Spleen (tissue), 11 donors: ENCODE measurements at regions not wholly inside any gene's neighbourhood (a gene's known extent, or its start where the extent isn't known, plus 50 kb on each side); places are given as distances from the start of the nearest gene placed in this dataset.

Experiments
- DNase-seq: peaks from one replicate; pipeline ENCODE4 v3.0.0-alpha.2; 2020
- H3K27ac ChIP-seq, 8 donors: fragments of 200-600 bp; sonication (generic) in 7 of 8; 1 replicate in 4 of 8; 2 replicates in 4 of 8; pipeline versions ENCODE4 v1.5.0 to v1.8.0; 2016 to 2021; ENCODE audit warnings: inconsistent platforms in 4 of 8, mild to moderate bottlenecking in 4 of 8, moderate library complexity in 1 of 8
- H3K27me3 ChIP-seq, 7 donors: fragments of 200-600 bp; sonication (generic) in 6 of 7; replicated peaks in 1 of 7; 1 replicate in 4 of 7; 2 replicates in 3 of 7; pipeline versions ENCODE4 v1.5.0 to v1.8.0; 2016 to 2021; ENCODE audit warnings: inconsistent platforms in 3 of 7, mild to moderate bottlenecking in 1 of 7
- H3K36me3 ChIP-seq, 6 donors: fragments of 200-600 bp; sonication (generic) in 5 of 6; 1 replicate in 4 of 6; 2 replicates in 2 of 6; pipeline versions ENCODE4 v1.5.0 to v1.8.0; 2016 to 2021; ENCODE audit warnings: inconsistent platforms in 2 of 6
- H3K4me1 ChIP-seq, 6 donors: fragments of 200-600 bp; sonication (generic) in 5 of 6; 1 replicate in 3 of 6; 2 replicates in 3 of 6; pipeline versions ENCODE4 v1.5.0 to v1.8.0; 2016 to 2021; ENCODE audit warnings: inconsistent platforms in 3 of 6
- H3K4me3 ChIP-seq, 8 donors: fragments of 200-600 bp; sonication (generic) in 7 of 8; 1 replicate in 4 of 8; 2 replicates in 4 of 8; pipeline versions ENCODE4 v1.5.0 to v1.8.0; 2016 to 2021; ENCODE audit warnings: inconsistent platforms in 4 of 8, mild to moderate bottlenecking in 4 of 8, moderate library complexity in 2 of 8
- H3K9me3 ChIP-seq, 8 donors: fragments of 200-600 bp; sonication (generic) in 7 of 8; 1 replicate in 4 of 8; 2 replicates in 4 of 8; pipeline versions ENCODE4 v1.5.0 to v1.8.0; 2016 to 2021; ENCODE audit warnings: inconsistent platforms in 4 of 8
- CTCF ChIP-seq, 11 experiments: fragments of 200-600 bp in 7 of 11; fragments of 450-650 bp in 4 of 11; sonication (generic) in 4 of 11; IDR thresholded peaks in 8 of 11; conservative IDR thresholded peaks in 3 of 11; 1 replicate in 7 of 11; 2 replicates in 4 of 11; pipeline versions ENCODE4 v1.4.0 to v1.8.0; 2016 to 2021; ENCODE audit warnings: antibody characterized with exemption in 11 of 11, inconsistent platforms in 4 of 11, mild to moderate bottlenecking in 1 of 11
- POLR2A ChIP-seq, 3 donors: fragments of 450-650 bp; IDR thresholded peaks; one replicate each; pipeline ENCODE4 v1.5.1; 2017; ENCODE audit warnings: antibody characterized with exemption in 3 of 3, mild to moderate bottlenecking in 1 of 3
- POLR2AphosphoS5 ChIP-seq, 3 donors: sonication (generic); formaldehyde crosslinking; IDR thresholded peaks; one replicate each; pipeline ENCODE4 v1.5.1; 2017; ENCODE audit warnings: antibody characterized with exemption in 3 of 3
- WGBS, 5 donors: extraction: QIAGEN DNeasy Blood & Tissue Kit in 3 of 5; methylation state at CpG; one replicate each; pipeline versions ENCODE4 v1.1.5 to v1.1.7; 2013 to 2018; 5-methylcytosine and 5-hydroxymethylcytosine counted together
- intact Hi-C: fragments of 100-400 bp; cut with DNase I; formaldehyde crosslinking; loops from one replicate; pipeline ENCODE4 v1.15.0; 2023; ENCODE audit warnings: low total_unique reads
- donor health status: healthy with polysubstance abuse.
- donor health status: DM: no; HTN: no; CAD: no; lungs with moderate emphysema.
- donor health status: DM: no; HTN: no; CAD: no.
- donor health status: Bipolar disorder and iron deficiency.
- donor health status: healthy.
- donor health status: DM: no; HTN: no; CAD: no.
- donor health status: DM: yes; HTN: yes; CAD: no.

GRCh38 chr19:32220951-32221350, 124.5 kb upstream of the ZNF507 start:
- Histone ChIP-seq H3K4me3 (no peak overlapping the region), H3K27me3 (peaks cover 0 to 48% (median 20%) of the 10 kb centered on the region in 7 donors), H3K9me3 (no peaks in the 10 kb centered on the region), H3K4me1 (peaks cover 4 to 19% (median 15%) of the 10 kb centered on the region in 6 donors), H3K36me3 (no peaks in the 10 kb centered on the region), H3K27ac (no peak overlapping the region)
- TF ChIP-seq POLR2A (IDR thresholded peaks at IDR 0.05) (no peak), POLR2AphosphoS5 (IDR thresholded peaks at IDR 0.05) (no peak), CTCF (IDR thresholded peaks at IDR 0.05 in 8 of 11, conservative IDR thresholded peaks at IDR 0.05 in 3 of 11) (no peak)
- no peak for DNase-seq
- 88 to 91% (median 89%) methylated on average over 8 of the region's 8 CpGs for WGBS, 5 donors
- intact Hi-C loops = no loop called here

- no peak for TF ChIP-seq POLR2A (IDR thresholded peaks at IDR 0.05)
- no peak for TF ChIP-seq POLR2AphosphoS5 (IDR thresholded peaks at IDR 0.05)
- TF ChIP-seq CTCF (IDR thresholded peaks at IDR 0.05 in 8 of 11, conservative IDR thresholded peaks at IDR 0.05 in 3 of 11) = no peak
- Histone ChIP-seq H3K9me3 (no peaks in the 10 kb centered on the region), H3K36me3 (no peaks in the 10 kb centered on the region), H3K4me1 (peaks cover 4 to 19% (median 15%) of the 10 kb centered on the region in 6 donors), H3K27ac (no peak overlapping the region), H3K27me3 (peaks cover 0 to 64% (median 21%) of the 10 kb centered on the region in 7 donors), H3K4me3 (no peak overlapping the region)
- DNase-seq = no peak
- 26 to 48% (median 35%) methylated on average over 4 of the region's 4 CpGs for WGBS, 5 donors
- intact Hi-C loops = no loop called here
Measured at GRCh38 chr19:32222556-32222955, 122.9 kb upstream of the ZNF507 start.

- Histone ChIP-seq H3K36me3 (no peaks in the 10 kb centered on the region), H3K9me3 (no peaks in the 10 kb centered on the region), H3K27me3 (peaks cover 0 to 69% (median 21%) of the 10 kb centered on the region in 7 donors), H3K4me1 (peaks cover 4 to 19% (median 15%) of the 10 kb centered on the region in 6 donors), H3K27ac (no peak overlapping the region), H3K4me3 (no peak overlapping the region)
- no peak for DNase-seq
- TF ChIP-seq CTCF (IDR thresholded peaks at IDR 0.05 in 8 of 11, conservative IDR thresholded peaks at IDR 0.05 in 3 of 11) (no peak), POLR2AphosphoS5 (IDR thresholded peaks at IDR 0.05) (no peak), POLR2A (IDR thresholded peaks at IDR 0.05) (no peak)
- 54 to 88% (median 75%) methylated on average over 1 of the region's 1 CpG for WGBS, 5 donors
- intact Hi-C loops = no loop called here
Measured at GRCh38 chr19:32223106-32223505, 122.3 kb upstream of the ZNF507 start.

GRCh38 chr19:32223595-32224370, 121.6 kb upstream of the ZNF507 start:
- peak overlapping the region in 7 of 8 donors; percentile 10 to 60 (median 25) for H3K4me3 ChIP-seq
- H3K9me3 ChIP-seq = no peaks in the 10 kb centered on the region
- TF ChIP-seq POLR2A (IDR thresholded peaks at IDR 0.05) = no peak
- TF ChIP-seq CTCF (IDR thresholded peaks at IDR 0.05 in 8 of 11, conservative IDR thresholded peaks at IDR 0.05 in 3 of 11) = no peak
- 18 to 38% (median 24%) methylated on average over 15 to 29 of the region's 29 CpGs for WGBS, 5 donors
- peaks cover 0 to 70% (median 21%) of the 10 kb centered on the region in 7 donors for H3K27me3 ChIP-seq
- H3K36me3 ChIP-seq = no peaks in the 10 kb centered on the region
- no peak overlapping the region for H3K27ac ChIP-seq
- H3K4me1 ChIP-seq = peaks cover 4 to 19% (median 15%) of the 10 kb centered on the region in 6 donors
- intact Hi-C loops = no loop called here
- DNase-seq = no peak
